HL-60 (cell line): ENCODE measurements at regions not wholly inside any gene's neighbourhood (a gene's known extent, or its start where the extent isn't known, plus 50 kb on each side); places are given as distances from the start of the nearest gene placed in this dataset.

Source experiments
- GABPA ChIP-seq: IDR thresholded peaks from 2 replicates; pipeline ENCODE4 v1.6.1; 2012; ENCODE audit warnings: low read depth
- POLR2AphosphoS5 ChIP-seq: IDR thresholded peaks from 2 replicates; pipeline ENCODE4 v1.6.1; 2012; ENCODE audit warnings: low read depth
- TF ChIP-seq, protein P1 (sequence below): IDR thresholded peaks from one replicate; pipeline ENCODE4 v1.5.1; 2011; ENCODE audit warnings: low read length, control low read depth, inconsistent platforms; ENCODE audit not compliant: insufficient read depth
- TF ChIP-seq, protein P2 (sequence below): IDR thresholded peaks from 2 replicates; pipeline ENCODE4 v1.6.1; 2012; ENCODE audit warnings: low read depth; ENCODE audit not compliant: insufficient replicate concordance

DNA sequence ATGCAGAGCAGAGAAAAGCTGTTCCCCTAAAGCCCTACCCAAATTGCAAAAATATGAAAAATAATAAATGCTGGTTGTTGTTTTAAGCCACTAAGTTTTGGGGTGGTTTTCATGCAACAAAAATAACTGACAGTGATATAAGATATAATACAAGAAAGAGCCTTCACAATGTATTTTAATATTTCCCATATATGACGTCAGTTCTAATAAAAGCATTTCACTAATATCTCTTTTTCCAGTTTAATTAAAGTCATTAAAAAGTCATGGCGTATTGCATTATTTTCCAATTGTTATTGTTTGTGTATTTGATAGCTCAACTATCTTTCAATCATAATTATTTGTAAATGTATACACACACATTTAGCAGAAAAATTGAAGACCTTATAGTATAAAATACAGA, 134.7 kb upstream of the EPHA7 start:
- TF ChIP-seq, protein P1, sequence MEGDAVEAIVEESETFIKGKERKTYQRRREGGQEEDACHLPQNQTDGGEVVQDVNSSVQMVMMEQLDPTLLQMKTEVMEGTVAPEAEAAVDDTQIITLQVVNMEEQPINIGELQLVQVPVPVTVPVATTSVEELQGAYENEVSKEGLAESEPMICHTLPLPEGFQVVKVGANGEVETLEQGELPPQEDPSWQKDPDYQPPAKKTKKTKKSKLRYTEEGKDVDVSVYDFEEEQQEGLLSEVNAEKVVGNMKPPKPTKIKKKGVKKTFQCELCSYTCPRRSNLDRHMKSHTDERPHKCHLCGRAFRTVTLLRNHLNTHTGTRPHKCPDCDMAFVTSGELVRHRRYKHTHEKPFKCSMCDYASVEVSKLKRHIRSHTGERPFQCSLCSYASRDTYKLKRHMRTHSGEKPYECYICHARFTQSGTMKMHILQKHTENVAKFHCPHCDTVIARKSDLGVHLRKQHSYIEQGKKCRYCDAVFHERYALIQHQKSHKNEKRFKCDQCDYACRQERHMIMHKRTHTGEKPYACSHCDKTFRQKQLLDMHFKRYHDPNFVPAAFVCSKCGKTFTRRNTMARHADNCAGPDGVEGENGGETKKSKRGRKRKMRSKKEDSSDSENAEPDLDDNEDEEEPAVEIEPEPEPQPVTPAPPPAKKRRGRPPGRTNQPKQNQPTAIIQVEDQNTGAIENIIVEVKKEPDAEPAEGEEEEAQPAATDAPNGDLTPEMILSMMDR: no peak
- TF ChIP-seq, protein P2, sequence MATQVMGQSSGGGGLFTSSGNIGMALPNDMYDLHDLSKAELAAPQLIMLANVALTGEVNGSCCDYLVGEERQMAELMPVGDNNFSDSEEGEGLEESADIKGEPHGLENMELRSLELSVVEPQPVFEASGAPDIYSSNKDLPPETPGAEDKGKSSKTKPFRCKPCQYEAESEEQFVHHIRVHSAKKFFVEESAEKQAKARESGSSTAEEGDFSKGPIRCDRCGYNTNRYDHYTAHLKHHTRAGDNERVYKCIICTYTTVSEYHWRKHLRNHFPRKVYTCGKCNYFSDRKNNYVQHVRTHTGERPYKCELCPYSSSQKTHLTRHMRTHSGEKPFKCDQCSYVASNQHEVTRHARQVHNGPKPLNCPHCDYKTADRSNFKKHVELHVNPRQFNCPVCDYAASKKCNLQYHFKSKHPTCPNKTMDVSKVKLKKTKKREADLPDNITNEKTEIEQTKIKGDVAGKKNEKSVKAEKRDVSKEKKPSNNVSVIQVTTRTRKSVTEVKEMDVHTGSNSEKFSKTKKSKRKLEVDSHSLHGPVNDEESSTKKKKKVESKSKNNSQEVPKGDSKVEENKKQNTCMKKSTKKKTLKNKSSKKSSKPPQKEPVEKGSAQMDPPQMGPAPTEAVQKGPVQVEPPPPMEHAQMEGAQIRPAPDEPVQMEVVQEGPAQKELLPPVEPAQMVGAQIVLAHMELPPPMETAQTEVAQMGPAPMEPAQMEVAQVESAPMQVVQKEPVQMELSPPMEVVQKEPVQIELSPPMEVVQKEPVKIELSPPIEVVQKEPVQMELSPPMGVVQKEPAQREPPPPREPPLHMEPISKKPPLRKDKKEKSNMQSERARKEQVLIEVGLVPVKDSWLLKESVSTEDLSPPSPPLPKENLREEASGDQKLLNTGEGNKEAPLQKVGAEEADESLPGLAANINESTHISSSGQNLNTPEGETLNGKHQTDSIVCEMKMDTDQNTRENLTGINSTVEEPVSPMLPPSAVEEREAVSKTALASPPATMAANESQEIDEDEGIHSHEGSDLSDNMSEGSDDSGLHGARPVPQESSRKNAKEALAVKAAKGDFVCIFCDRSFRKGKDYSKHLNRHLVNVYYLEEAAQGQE: no peak
- TF ChIP-seq POLR2AphosphoS5 (no peak), GABPA (no peak)
